Smooth muscle cell (in vitro differentiated cells): ENCODE measurements at regions not wholly inside any gene's neighbourhood (a gene's known extent, or its start where the extent isn't known, plus 50 kb on each side); places are given as distances from the start of the nearest gene placed in this dataset.

ENCODE experiments used
- DNase-seq: peaks from one replicate; lab custom pipeline; 2025; ENCODE audit not compliant: unreplicated experiment; lab: John Stamatoyannopoulos, UW
- H2AFZ ChIP-seq: fragments of 200-600 bp; sonication (generic); 2 replicates; pipeline ENCODE4 v1.6.0; 2016; ENCODE audit warnings: antibody characterized with exemption, low read depth, mild to moderate bottlenecking
- H3F3A ChIP-seq: fragments of 200-600 bp; sonication (generic); 2 replicates; pipeline ENCODE4 v1.6.0; 2017; ENCODE audit warnings: antibody characterized with exemption, low read depth
- H3K27ac ChIP-seq: fragments of 200-600 bp; sonication (generic); 2 replicates; pipeline ENCODE4 v1.5.1; 2016; ENCODE audit warnings: low read depth, mild to moderate bottlenecking
- H3K27me3 ChIP-seq: fragments of 200-600 bp; sonication (generic); 2 replicates; pipeline ENCODE4 v1.6.1; 2016; ENCODE audit warnings: low read depth, mild to moderate bottlenecking
- H3K36me3 ChIP-seq: fragments of 200-600 bp; sonication (generic); 2 replicates; pipeline ENCODE4 v1.5.1; 2016; ENCODE audit warnings: low read depth
- H3K4me1 ChIP-seq: fragments of 200-600 bp; sonication (generic); 2 replicates; pipeline ENCODE4 v1.5.1; 2016; ENCODE audit warnings: low read depth
- H3K4me2 ChIP-seq: fragments of 200-600 bp; sonication (generic); 2 replicates; pipeline ENCODE4 v1.6.0; 2016; ENCODE audit warnings: mild to moderate bottlenecking
- H3K4me3 ChIP-seq: fragments of 200-600 bp; sonication (generic); 2 replicates; pipeline ENCODE4 v1.5.1; 2016; ENCODE audit warnings: mild to moderate bottlenecking
- H3K79me2 ChIP-seq: fragments of 200-600 bp; sonication (generic); 2 replicates; pipeline ENCODE4 v1.6.0; 2016; ENCODE audit warnings: low read depth, mild to moderate bottlenecking
- H3K9ac ChIP-seq: fragments of 200-600 bp; sonication (generic); 2 replicates; pipeline ENCODE4 v1.6.0; 2016; ENCODE audit warnings: low read depth
- H3K9me3 ChIP-seq: fragments of 200-600 bp; sonication (generic); replicated peaks from 2 replicates; pipeline ENCODE4 v1.5.1; 2016; ENCODE audit warnings: low read depth
- H4K20me1 ChIP-seq: fragments of 200-600 bp; sonication (generic); 2 replicates; pipeline ENCODE4 v1.6.0; 2016; ENCODE audit warnings: low read depth
- CTCF ChIP-seq: fragments of 200-600 bp; sonication (generic); IDR thresholded peaks from 2 replicates; pipeline ENCODE4 v1.5.1; 2017; ENCODE audit warnings: borderline replicate concordance, mild to moderate bottlenecking, antibody characterized with exemption; ENCODE audit not compliant: insufficient read depth, poor library complexity, severe bottlenecking
- WGBS: methylation state at CpG from one replicate; pipeline ENCODE4 v1.1.7; 2016; ENCODE audit warnings: low lambda C conversion rate; 5-methylcytosine and 5-hydroxymethylcytosine counted together

- no peak for DNase-seq
- Histone ChIP-seq H3K4me3 (no peak overlapping the region), H3F3A (peaks cover 4% of the 10 kb centered on the region), H4K20me1 (no peaks in the 10 kb centered on the region), H3K36me3 (no peaks in the 10 kb centered on the region), H3K79me2 (no peaks in the 10 kb centered on the region), H3K4me2 (no peak overlapping the region), H3K9ac (no peak overlapping the region), H3K27me3 (no peaks in the 10 kb centered on the region), H2AFZ (no peak overlapping the region), H3K9me3 (no peaks in the 10 kb centered on the region), H3K4me1 (peaks cover 5% of the 10 kb centered on the region), H3K27ac (no peak overlapping the region)
- WGBS, result 100% methylated on average over 1 of the region's 1 CpG
- TF ChIP-seq CTCF, result no peak
These were observed 124.9 kb downstream of the DACT1 start for GRCh38 chr14:58762629-58763028.

- Histone ChIP-seq H3K27me3 (no peaks in the 10 kb centered on the region), H3K4me3 (no peak overlapping the region), H3K4me2 (no peak overlapping the region), H3K9ac (no peak overlapping the region), H2AFZ (no peak overlapping the region), H3K79me2 (no peaks in the 10 kb centered on the region), H3K4me1 (peaks cover 2% of the 10 kb centered on the region), H3K9me3 (no peaks in the 10 kb centered on the region), H3K36me3 (no peaks in the 10 kb centered on the region), H3K27ac (no peak overlapping the region), H3F3A (peaks cover 2% of the 10 kb centered on the region), H4K20me1 (no peaks in the 10 kb centered on the region)
- no peak for TF ChIP-seq CTCF
- no peak for DNase-seq
- WGBS, result 47% methylated on average over 4 of the region's 4 CpGs
These were observed 125.4 kb downstream of the DACT1 start for GRCh38 chr14:58763210-58763609.

GRCh38 chr14:58765418-58765831 lies 127.7 kb downstream of the DACT1 start:
- H3K4me3 ChIP-seq, result no peak overlapping the region
- no peaks in the 10 kb centered on the region for H3F3A ChIP-seq
- H2AFZ ChIP-seq, result peak overlapping the region; percentile 75
- H3K27me3 ChIP-seq, result no peaks in the 10 kb centered on the region
- H3K27ac ChIP-seq, result peak overlapping the region; percentile 48
- 61% methylated on average over 12 of the region's 12 CpGs for WGBS
- DNase-seq, result no peak
- H3K4me1 ChIP-seq, result no peaks in the 10 kb centered on the region
- H3K79me2 ChIP-seq, result no peaks in the 10 kb centered on the region
- H3K9ac ChIP-seq, result no peak overlapping the region
- H3K4me2 ChIP-seq, result peak overlapping the region; percentile 57
- no peaks in the 10 kb centered on the region for H3K36me3 ChIP-seq
- H3K9me3 ChIP-seq, result no peaks in the 10 kb centered on the region
- H4K20me1 ChIP-seq, result no peaks in the 10 kb centered on the region
- no peak for TF ChIP-seq CTCF

GRCh38 chr14:58765843-58766242 lies 128.1 kb downstream of the DACT1 start:
- TF ChIP-seq CTCF, result no peak
- H3K79me2 ChIP-seq, result no peaks in the 10 kb centered on the region
- no peaks in the 10 kb centered on the region for H3K4me1 ChIP-seq
- no peaks in the 10 kb centered on the region for H3K27me3 ChIP-seq
- H3K4me3 ChIP-seq, result no peak overlapping the region
- H4K20me1 ChIP-seq, result no peaks in the 10 kb centered on the region
- peak overlapping the region; percentile 48 for H3K27ac ChIP-seq
- H2AFZ ChIP-seq, result peak overlapping the region; percentile 75
- DNase-seq, result no peak
- H3K4me2 ChIP-seq, result peak overlapping the region; percentile 57
- WGBS, result 60% methylated on average over 6 of the region's 6 CpGs
- H3K9me3 ChIP-seq, result no peaks in the 10 kb centered on the region
- no peaks in the 10 kb centered on the region for H3K36me3 ChIP-seq
- no peaks in the 10 kb centered on the region for H3F3A ChIP-seq
- H3K9ac ChIP-seq, result no peak overlapping the region
